Thoracic aorta (tissue), 2 donors: ENCODE measurements at regions not wholly inside any gene's neighbourhood (a gene's known extent, or its start where the extent isn't known, plus 50 kb on each side); places are given as distances from the start of the nearest gene placed in this dataset.
A peak's percentile ranks its signal among the peaks of the same experiment; 100 is the strongest.
"Not testable (repeated sequence)": the region's sequence is repeated elsewhere in the genome, so short reads cannot be mapped to it uniquely, and the experiment has no call there.

Experiments used
- ATAC-seq: fragments of 150-250 bp; one replicate; pipeline ENCODE4 v1.8.0; 2017; ENCODE audit warnings: low read depth; ENCODE audit not compliant: insufficient number of reproducible peaks, low FRiP score
- DNase-seq: peaks from one replicate; pipeline ENCODE4 v3.0.0-alpha.2; 2020; ENCODE audit warnings: low spot score
- H3K27ac ChIP-seq, 2 donors: fragments of 200-600 bp; sonication (generic); 1 replicate in 1 of 2; 2 replicates in 1 of 2; pipeline ENCODE4 v1.5.1; 2016; ENCODE audit warnings: mild to moderate bottlenecking in 2 of 2, moderate library complexity in 2 of 2
- H3K27me3 ChIP-seq: fragments of 200-600 bp; sonication (generic); replicated peaks from 2 replicates; pipeline ENCODE4 v1.6.0; 2016; ENCODE audit warnings: mild to moderate bottlenecking; ENCODE audit not compliant: insufficient read depth
- H3K36me3 ChIP-seq: fragments of 200-600 bp; sonication (generic); one replicate; pipeline ENCODE4 v1.5.1; 2016
- H3K4me1 ChIP-seq, 2 donors: fragments of 200-600 bp; sonication (generic); 1 replicate in 1 of 2; 2 replicates in 1 of 2; pipeline versions ENCODE4 v1.5.1 to v1.6.0; 2016; ENCODE audit warnings: low read depth in 2 of 2, mild to moderate bottlenecking in 1 of 2; ENCODE audit not compliant: control insufficient read depth in 1 of 2
- H3K4me3 ChIP-seq: fragments of 200-600 bp; sonication (generic); 2 replicates; pipeline ENCODE4 v1.5.1; 2016; ENCODE audit warnings: mild to moderate bottlenecking
- H3K9me3 ChIP-seq: fragments of 200-600 bp; sonication (generic); 2 replicates; pipeline ENCODE4 v1.5.1; 2016
- CTCF ChIP-seq: fragments of 200-600 bp; sonication (generic); IDR thresholded peaks from one replicate; pipeline ENCODE4 v1.5.1; 2019; ENCODE audit warnings: antibody characterized with exemption

GRCh38 chr3:177905173-177906125, 630.8 kb upstream of the KCNMB2 start:
- Histone ChIP-seq H3K4me3 (peak overlapping the region; percentile 26), H3K27me3 (no peaks in the 10 kb centered on the region), H3K27ac (peak overlapping the region; percentile 70 to 75), H3K9me3 (peaks cover 4% of the 10 kb centered on the region), H3K4me1 (peaks cover 25 to 51% of the 10 kb centered on the region in 2 donors), H3K36me3 (no peaks in the 10 kb centered on the region)
- DNase-seq = no peak
- peak; percentile 22 for ATAC-seq
- TF ChIP-seq CTCF = no peak

- Histone ChIP-seq H3K36me3 (no peaks in the 10 kb centered on the region), H3K27ac (peak overlapping the region; percentile 70 to 75), H3K9me3 (no peaks in the 10 kb centered on the region), H3K4me3 (peak overlapping the region; percentile 26), H3K4me1 (peaks cover 25 to 51% of the 10 kb centered on the region in 2 donors), H3K27me3 (no peaks in the 10 kb centered on the region)
- ATAC-seq (peak; percentile 96), DNase-seq (no peak)
- TF ChIP-seq CTCF = peak; percentile 34
Observed at GRCh38 chr3:177906126-177906511, 630.1 kb upstream of the KCNMB2 start.

GRCh38 chr3:177906578-177907229, 629.5 kb upstream of the KCNMB2 start:
- TF ChIP-seq CTCF = no peak
- Histone ChIP-seq H3K9me3 (no peaks in the 10 kb centered on the region), H3K4me1 (peaks cover 25 to 51% of the 10 kb centered on the region in 2 donors), H3K36me3 (no peaks in the 10 kb centered on the region), H3K27me3 (no peaks in the 10 kb centered on the region), H3K4me3 (no peak overlapping the region), H3K27ac (peak overlapping the region; percentile 70 to 75)
- DNase-seq (no peak), ATAC-seq (no peak)

- H3K27ac ChIP-seq, H3K9me3 ChIP-seq, DNase-seq, H3K27me3 ChIP-seq, H3K4me3 ChIP-seq, ATAC-seq, H3K36me3 ChIP-seq: not testable (repeated sequence)
- H3K4me1 ChIP-seq = peaks cover 20 to 43% of the 10 kb centered on the region in 2 donors
Observed at GRCh38 chr3:177909530-177909929, 626.7 kb upstream of the KCNMB2 start.

GRCh38 chr3:177914224-177914623, 622.0 kb upstream of the KCNMB2 start:
- TF ChIP-seq CTCF = no peak
- Histone ChIP-seq H3K9me3 (no peaks in the 10 kb centered on the region), H3K4me3 (no peak overlapping the region), H3K4me1 (peaks cover 0 to 4% of the 10 kb centered on the region in 2 donors), H3K27me3 (no peaks in the 10 kb centered on the region), H3K36me3 (no peaks in the 10 kb centered on the region), H3K27ac (no peak overlapping the region)
- ATAC-seq = no peak
- no peak for DNase-seq
